ENCODE measurements at regions not wholly inside any gene's neighbourhood (a gene's known extent, or its start where the extent isn't known, plus 50 kb on each side); places are given as distances from the start of the nearest gene placed in this dataset.

GRCh38 chr16:50862818-50863643 lies 121.1 kb downstream of the CYLD start:
- TF ChIP-seq POLR2A (IDR thresholded peaks at IDR 0.05; ENCODE audit: low read depth, low read length): no peak
- TF ChIP-seq SMC3 (IDR thresholded peaks at IDR 0.05; ENCODE audit: low read depth, low read length): no peak
- TF ChIP-seq CTCF (conservative IDR thresholded peaks at IDR 0.05; ENCODE audit: low read depth, low read length): no peak
- no peak for TF ChIP-seq MAFK (IDR thresholded peaks at IDR 0.05; ENCODE audit: low read depth, low read length)
- no peak for TF ChIP-seq CEBPB (IDR thresholded peaks at IDR 0.05; ENCODE audit: low read depth, low read length)
- no peak for TF ChIP-seq BHLHE40 (IDR thresholded peaks at IDR 0.05; ENCODE audit: low read depth, low read length)

Data from IMR-90 (cell line).